Lower leg skin (tissue), 4 donors: ENCODE measurements at regions not wholly inside any gene's neighbourhood (a gene's known extent, or its start where the extent isn't known, plus 50 kb on each side); places are given as distances from the start of the nearest gene placed in this dataset.

Experiments
- DNase-seq, 2 donors: peaks; one replicate each; pipeline ENCODE4 v3.0.0-alpha.2; 2019; ENCODE audit warnings: low spot score in 2 of 2
- H3K4me3 ChIP-seq: fragments of 200-600 bp; sonication (generic); 2 replicates; pipeline ENCODE4 v1.5.1; 2017; ENCODE audit warnings: mild to moderate bottlenecking, low read depth; ENCODE audit not compliant: poor library complexity, severe bottlenecking
- CTCF ChIP-seq, 3 donors: fragments of 450-650 bp; IDR thresholded peaks; one replicate each; pipeline ENCODE4 v1.5.1; 2016; ENCODE audit warnings: antibody characterized with exemption in 3 of 3, mild to moderate bottlenecking in 3 of 3, moderate library complexity in 2 of 3
- POLR2A ChIP-seq, 2 donors: fragments of 450-650 bp; IDR thresholded peaks; one replicate each; pipeline ENCODE4 v1.6.1; 2016 to 2017; ENCODE audit warnings: antibody characterized with exemption in 2 of 2, mild to moderate bottlenecking in 1 of 2, moderate library complexity in 1 of 2
- WGBS, 2 donors: methylation state at CpG; one replicate each; pipeline ENCODE4 v1.1.5; 2018; 5-methylcytosine and 5-hydroxymethylcytosine counted together
- intact Hi-C: fragments of 100-400 bp; cut with DNase I; formaldehyde crosslinking; loops from one replicate; pipeline ENCODE4 v1.15.0; 2023; ENCODE audit warnings: low total_unique reads

GRCh38 chr6:105537981-105538578 lies 135.2 kb upstream of the PREP start:
- no peak for DNase-seq
- intact Hi-C loops, result no loop called here
- WGBS, 2 donors, result 78 to 84% methylated on average over 2 of the region's 2 CpGs
- H3K4me3 ChIP-seq, result no peak overlapping the region
- TF ChIP-seq CTCF (IDR thresholded peaks at IDR 0.05) (no peak), POLR2A (IDR thresholded peaks at IDR 0.05) (no peak)

GRCh38 chr6:105536961-105537360 lies 134.1 kb upstream of the PREP start:
- TF ChIP-seq CTCF (IDR thresholded peaks at IDR 0.05) (no peak), POLR2A (IDR thresholded peaks at IDR 0.05) (no peak)
- DNase-seq, result no peak
- intact Hi-C loops, result no loop called here
- 29 to 43% methylated on average over 3 of the region's 3 CpGs for WGBS, 2 donors
- no peak overlapping the region for H3K4me3 ChIP-seq

DNA sequence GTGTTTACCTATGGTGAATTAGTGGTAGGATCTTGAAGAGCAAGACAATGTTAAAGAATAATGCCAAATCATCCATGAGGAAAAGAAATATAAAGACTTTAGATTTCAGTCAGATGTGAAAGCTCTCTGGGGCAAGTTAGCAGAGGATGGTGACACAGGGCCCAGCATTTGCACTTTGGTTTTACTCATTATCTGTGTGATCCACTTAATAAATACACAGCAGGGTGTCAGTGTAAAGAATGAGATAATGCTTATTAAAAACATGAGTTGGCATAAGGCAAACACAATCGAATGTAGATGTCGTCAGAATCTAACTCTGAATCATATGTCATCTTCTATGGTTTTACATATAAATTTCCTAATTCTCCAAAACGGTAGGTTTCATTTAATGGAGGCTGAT lies 130.4 kb upstream of the PREP start:
- DNase-seq, result no peak
- no peak overlapping the region for H3K4me3 ChIP-seq
- WGBS, 2 donors, result 45 to 62% methylated on average over 3 of the region's 3 CpGs
- intact Hi-C loops, result no loop called here
- no peak for TF ChIP-seq POLR2A (IDR thresholded peaks at IDR 0.05)
- TF ChIP-seq CTCF (IDR thresholded peaks at IDR 0.05), result no peak

- DNase-seq, result no peak
- 78 to 97% methylated on average over 2 of the region's 2 CpGs for WGBS, 2 donors
- H3K4me3 ChIP-seq, result no peak overlapping the region
- intact Hi-C loops, result no loop called here
- TF ChIP-seq POLR2A (IDR thresholded peaks at IDR 0.05), result no peak
- no peak for TF ChIP-seq CTCF (IDR thresholded peaks at IDR 0.05)
Observed at GRCh38 chr6:105526225-105526872, 123.5 kb upstream of the PREP start.

DNA sequence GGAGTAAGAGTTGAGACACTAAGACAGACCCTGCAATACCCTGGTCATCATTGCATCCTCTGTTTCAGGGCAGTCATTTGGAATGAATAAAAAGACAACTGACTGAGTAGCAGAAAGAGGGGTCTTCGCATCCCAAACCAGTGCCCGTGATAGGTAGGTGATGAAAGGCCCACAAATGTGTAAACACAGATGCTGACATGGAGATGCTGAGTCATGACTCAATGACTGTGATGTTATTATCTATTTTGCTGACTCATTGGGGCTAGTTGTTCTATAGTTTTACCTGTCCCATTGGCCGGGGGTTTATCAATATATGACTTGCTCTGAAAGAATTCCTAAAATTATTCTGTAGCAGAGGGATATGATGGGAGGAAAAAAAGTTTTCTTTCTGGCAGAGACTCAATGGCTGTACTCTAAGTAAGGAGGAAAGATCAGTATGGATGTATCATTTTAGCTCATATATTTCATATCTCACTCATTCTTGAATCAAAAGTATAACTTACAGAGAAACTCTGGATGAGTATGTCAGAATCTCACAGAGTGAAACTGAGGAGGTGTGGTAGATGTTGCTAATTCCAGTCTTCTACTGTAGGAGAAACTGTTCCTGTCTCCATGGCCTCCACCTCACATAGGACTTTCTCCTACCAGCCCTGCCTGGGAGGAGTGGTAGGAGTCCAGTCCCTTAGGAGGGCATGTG lies 119.9 kb upstream of the PREP start:
- TF ChIP-seq CTCF (IDR thresholded peaks at IDR 0.05) (no peak), POLR2A (IDR thresholded peaks at IDR 0.05) (no peak)
- H3K4me3 ChIP-seq, result no peak overlapping the region
- no peak for DNase-seq
- 85 to 88% methylated on average over 3 of the region's 3 CpGs for WGBS, 2 donors
- intact Hi-C loops, result no loop called here
